LNCaP clone FGC (cell line): ENCODE measurements at regions not wholly inside any gene's neighbourhood (a gene's known extent, or its start where the extent isn't known, plus 50 kb on each side); places are given as distances from the start of the nearest gene placed in this dataset.

Source experiments
- DNase-seq: peaks from one replicate; pipeline ENCODE4 v3.0.0-alpha.2; 2011; ENCODE audit warnings: low read depth
- H3K4me3 ChIP-seq: 2 replicates; pipeline ENCODE4 v1.5.1; 2011; ENCODE audit warnings: mild to moderate bottlenecking, low read depth, low read length, control low read depth
- TF ChIP-seq, protein P1 (sequence below): IDR thresholded peaks from 2 replicates; pipeline ENCODE4 v1.5.1; 2012; ENCODE audit warnings: mild to moderate bottlenecking; ENCODE audit not compliant: control insufficient read depth, insufficient read depth; ENCODE audit errors: extremely low read depth

DNA sequence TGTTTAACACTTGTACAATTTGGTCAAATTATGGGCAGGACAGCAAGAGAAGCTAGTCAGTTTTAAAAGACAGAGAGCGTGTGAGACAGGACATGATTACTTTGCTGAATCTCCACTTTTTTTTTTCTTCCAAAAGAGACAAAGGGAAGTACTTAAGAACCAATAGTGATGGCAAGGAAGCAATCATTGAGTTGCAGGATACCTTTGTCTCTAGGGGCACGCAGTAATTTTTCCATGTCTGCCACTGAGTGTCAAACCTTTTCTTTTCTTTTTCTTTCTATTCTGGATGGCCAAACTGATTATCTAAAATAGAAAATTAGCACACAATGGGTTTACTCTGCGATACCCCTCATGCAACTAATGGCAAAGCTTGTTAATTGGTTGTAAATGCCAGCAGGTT is 533.0 kb downstream of the PLCL1 start:
- DNase-seq: no peak

GRCh38 chr2:198328454-198328853 is 524.1 kb downstream of the PLCL1 start:
- H3K4me3 ChIP-seq: no peak overlapping the region
- no peak for DNase-seq
- TF ChIP-seq, protein P1, sequence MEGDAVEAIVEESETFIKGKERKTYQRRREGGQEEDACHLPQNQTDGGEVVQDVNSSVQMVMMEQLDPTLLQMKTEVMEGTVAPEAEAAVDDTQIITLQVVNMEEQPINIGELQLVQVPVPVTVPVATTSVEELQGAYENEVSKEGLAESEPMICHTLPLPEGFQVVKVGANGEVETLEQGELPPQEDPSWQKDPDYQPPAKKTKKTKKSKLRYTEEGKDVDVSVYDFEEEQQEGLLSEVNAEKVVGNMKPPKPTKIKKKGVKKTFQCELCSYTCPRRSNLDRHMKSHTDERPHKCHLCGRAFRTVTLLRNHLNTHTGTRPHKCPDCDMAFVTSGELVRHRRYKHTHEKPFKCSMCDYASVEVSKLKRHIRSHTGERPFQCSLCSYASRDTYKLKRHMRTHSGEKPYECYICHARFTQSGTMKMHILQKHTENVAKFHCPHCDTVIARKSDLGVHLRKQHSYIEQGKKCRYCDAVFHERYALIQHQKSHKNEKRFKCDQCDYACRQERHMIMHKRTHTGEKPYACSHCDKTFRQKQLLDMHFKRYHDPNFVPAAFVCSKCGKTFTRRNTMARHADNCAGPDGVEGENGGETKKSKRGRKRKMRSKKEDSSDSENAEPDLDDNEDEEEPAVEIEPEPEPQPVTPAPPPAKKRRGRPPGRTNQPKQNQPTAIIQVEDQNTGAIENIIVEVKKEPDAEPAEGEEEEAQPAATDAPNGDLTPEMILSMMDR: no peak

More for the DNA sequence above, 533.0 kb downstream of the PLCL1 start:
- no peak overlapping the region for H3K4me3 ChIP-seq
- TF ChIP-seq, protein P1: no peak

- TF ChIP-seq, protein P1: no peak
- no peak for DNase-seq
- H3K4me3 ChIP-seq: no peak overlapping the region
Observed at GRCh38 chr2:198327526-198327925, 523.1 kb downstream of the PLCL1 start.

DNA sequence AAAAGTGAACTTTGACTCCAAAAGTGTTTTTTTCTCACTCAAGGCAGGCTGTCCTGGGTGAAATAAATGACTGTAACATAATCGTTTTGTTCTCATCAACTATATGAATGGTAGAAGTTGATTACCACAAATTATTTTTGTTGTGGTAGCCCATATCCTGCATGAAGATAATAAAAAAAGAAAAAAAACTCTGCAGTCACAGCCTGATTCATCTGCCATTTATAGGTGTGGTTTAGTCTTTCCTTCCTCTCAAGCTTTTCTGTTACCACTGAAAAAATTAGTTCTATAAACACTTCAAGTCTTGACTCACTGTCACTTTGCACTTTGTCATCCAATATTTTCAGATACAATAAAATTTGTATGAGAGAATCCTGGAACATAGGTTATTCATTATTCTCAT is 522.0 kb downstream of the PLCL1 start:
- TF ChIP-seq, protein P1: no peak
- no peak overlapping the region for H3K4me3 ChIP-seq
- no peak for DNase-seq

GRCh38 chr2:198325359-198325758 is 521.0 kb downstream of the PLCL1 start:
- DNase-seq: no peak
- TF ChIP-seq, protein P1: no peak
- no peak overlapping the region for H3K4me3 ChIP-seq

DNA sequence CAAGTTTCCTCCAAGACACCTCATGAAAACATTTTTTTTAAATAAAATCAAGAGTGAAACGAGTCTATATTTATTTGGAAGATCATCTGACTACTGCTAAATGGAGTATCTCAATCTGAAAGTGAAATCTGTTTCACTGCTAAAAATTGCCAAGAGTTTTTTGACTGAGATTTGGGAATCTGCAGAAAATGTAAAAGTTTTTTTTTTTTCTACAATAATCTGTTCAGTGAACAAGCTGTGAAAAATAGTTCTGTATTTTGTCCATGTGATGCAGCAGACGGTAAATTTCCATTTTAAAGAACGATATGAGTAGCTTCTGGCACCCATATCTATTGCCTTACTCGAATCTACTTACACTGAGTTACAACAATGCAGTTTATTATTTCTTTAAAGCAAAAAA is 519.7 kb downstream of the PLCL1 start:
- H3K4me3 ChIP-seq: no peak overlapping the region
- DNase-seq: no peak
- TF ChIP-seq, protein P1: no peak

- no peak overlapping the region for H3K4me3 ChIP-seq
- DNase-seq: no peak
- TF ChIP-seq, protein P1: peak; percentile 34; the same call in 1 of the 2 replicates
Observed at GRCh38 chr2:198322275-198322674, 517.9 kb downstream of the PLCL1 start.
